ENCODE measurements at regions not wholly inside any gene's neighbourhood (a gene's known extent, or its start where the extent isn't known, plus 50 kb on each side); places are given as distances from the start of the nearest gene placed in this dataset.

DNA sequence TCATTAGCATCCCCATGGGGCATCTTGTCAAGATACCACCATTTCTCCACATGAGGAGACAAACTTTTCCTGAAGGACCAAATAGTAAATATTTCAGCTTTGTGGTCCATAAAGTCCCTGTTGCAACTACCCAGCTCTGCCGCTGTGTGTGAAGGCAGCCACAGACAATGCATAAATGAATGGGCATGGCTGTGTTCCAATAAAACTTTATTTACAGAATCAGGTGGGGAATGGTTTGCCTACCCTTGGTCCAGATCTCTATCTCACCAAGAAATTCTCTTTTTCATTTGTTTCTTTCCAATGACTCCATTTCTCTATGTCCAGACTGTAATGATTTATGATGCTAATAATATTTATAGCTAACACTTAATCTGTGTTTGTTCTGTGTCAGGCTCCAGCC is 409.3 kb upstream of the TBX3 start:
- no peak overlapping the region for H3K27ac ChIP-seq
- 96 to 100% (median 97%) methylated on average over 1 of the region's 1 CpG for WGBS, 3 donors
- H3K4me3 ChIP-seq = no peak overlapping the region
- DNase-seq (no peak), ATAC-seq (no peak)
- TF ChIP-seq, protein P1, sequence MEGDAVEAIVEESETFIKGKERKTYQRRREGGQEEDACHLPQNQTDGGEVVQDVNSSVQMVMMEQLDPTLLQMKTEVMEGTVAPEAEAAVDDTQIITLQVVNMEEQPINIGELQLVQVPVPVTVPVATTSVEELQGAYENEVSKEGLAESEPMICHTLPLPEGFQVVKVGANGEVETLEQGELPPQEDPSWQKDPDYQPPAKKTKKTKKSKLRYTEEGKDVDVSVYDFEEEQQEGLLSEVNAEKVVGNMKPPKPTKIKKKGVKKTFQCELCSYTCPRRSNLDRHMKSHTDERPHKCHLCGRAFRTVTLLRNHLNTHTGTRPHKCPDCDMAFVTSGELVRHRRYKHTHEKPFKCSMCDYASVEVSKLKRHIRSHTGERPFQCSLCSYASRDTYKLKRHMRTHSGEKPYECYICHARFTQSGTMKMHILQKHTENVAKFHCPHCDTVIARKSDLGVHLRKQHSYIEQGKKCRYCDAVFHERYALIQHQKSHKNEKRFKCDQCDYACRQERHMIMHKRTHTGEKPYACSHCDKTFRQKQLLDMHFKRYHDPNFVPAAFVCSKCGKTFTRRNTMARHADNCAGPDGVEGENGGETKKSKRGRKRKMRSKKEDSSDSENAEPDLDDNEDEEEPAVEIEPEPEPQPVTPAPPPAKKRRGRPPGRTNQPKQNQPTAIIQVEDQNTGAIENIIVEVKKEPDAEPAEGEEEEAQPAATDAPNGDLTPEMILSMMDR (IDR thresholded peaks at IDR 0.05) = no peak
- H3K36me3 ChIP-seq (ENCODE audit: insufficient read depth in 1 of 2, low read depth in 1 of 2) = no peaks in the 10 kb centered on the region
- no peaks in the 10 kb centered on the region for H3K4me1 ChIP-seq
- intact Hi-C loops (cut with DNase I) = no loop called here
- no peaks in the 10 kb centered on the region for H3K9me3 ChIP-seq
- H3K27me3 ChIP-seq (ENCODE audit: insufficient read depth in 3 of 3, low read length in 2 of 3) = no peaks in the 10 kb centered on the region

- DNase-seq (no peak), ATAC-seq (no peak)
- TF ChIP-seq, protein P1 (IDR thresholded peaks at IDR 0.05) = no peak
- no peaks in the 10 kb centered on the region for H3K36me3 ChIP-seq (ENCODE audit: insufficient read depth in 1 of 2, low read depth in 1 of 2)
- 60 to 71% (median 61%) methylated on average over 4 of the region's 4 CpGs for WGBS, 3 donors
- intact Hi-C loops (cut with DNase I) = no loop called here
- H3K27ac ChIP-seq = no peak overlapping the region
- no peak overlapping the region for H3K4me3 ChIP-seq
- H3K9me3 ChIP-seq = no peaks in the 10 kb centered on the region
- no peaks in the 10 kb centered on the region for H3K27me3 ChIP-seq (ENCODE audit: insufficient read depth in 3 of 3, low read length in 2 of 3)
- H3K4me1 ChIP-seq = no peaks in the 10 kb centered on the region
These were observed 406.8 kb upstream of the TBX3 start for GRCh38 chr12:115090783-115091182.

- DNase-seq (peak in 1 of 2 donors; percentile 16), ATAC-seq (no peak)
- no peak overlapping the region for H3K4me3 ChIP-seq
- H3K36me3 ChIP-seq (ENCODE audit: insufficient read depth in 1 of 2, low read depth in 1 of 2) = no peaks in the 10 kb centered on the region
- H3K27me3 ChIP-seq (ENCODE audit: insufficient read depth in 3 of 3, low read length in 2 of 3) = no peaks in the 10 kb centered on the region
- 77 to 82% (median 79%) methylated on average over 13 of the region's 13 CpGs for WGBS, 3 donors
- no peaks in the 10 kb centered on the region for H3K4me1 ChIP-seq
- intact Hi-C loops (cut with DNase I) = no loop called here
- TF ChIP-seq, protein P1 (IDR thresholded peaks at IDR 0.05) = no peak
- H3K9me3 ChIP-seq = no peaks in the 10 kb centered on the region
- H3K27ac ChIP-seq = no peak overlapping the region
These were observed 405.2 kb upstream of the TBX3 start for GRCh38 chr12:115088995-115089841.

DNA sequence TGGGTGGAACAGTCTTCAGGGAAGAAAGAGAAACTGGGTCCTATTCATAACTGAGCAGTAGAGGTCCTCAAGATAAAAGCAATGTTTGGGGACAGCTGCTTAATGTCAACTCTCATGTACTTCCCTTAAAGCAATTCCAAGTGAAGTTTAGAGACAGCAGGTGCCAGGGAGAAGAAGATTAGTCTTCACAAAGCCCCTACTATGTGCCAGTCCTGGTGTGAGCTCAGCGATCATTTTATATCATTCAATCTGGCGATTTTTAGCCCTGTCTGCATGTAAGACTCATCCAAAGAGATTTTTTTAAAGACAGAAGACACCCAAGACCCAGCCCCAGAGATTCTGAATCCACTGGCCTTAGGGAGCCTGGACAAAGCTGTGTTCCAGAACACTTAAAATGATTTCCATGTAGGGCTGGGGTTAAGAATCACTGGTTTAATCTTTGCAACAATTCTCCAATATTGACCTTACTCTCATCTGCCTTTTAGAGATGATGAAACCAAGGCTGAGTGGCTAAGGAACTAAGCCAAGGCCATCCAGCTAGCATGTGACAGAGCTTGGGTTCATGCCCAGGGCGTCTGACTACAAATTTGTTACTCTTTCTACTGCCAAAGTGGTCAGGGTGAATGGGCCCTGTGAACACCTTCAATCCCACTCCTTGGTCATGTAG is 404.5 kb upstream of the TBX3 start:
- intact Hi-C loops (cut with DNase I) = no loop called here
- no peaks in the 10 kb centered on the region for H3K9me3 ChIP-seq
- DNase-seq (peak in 1 of 2 donors; percentile 13), ATAC-seq (no peak)
- no peaks in the 10 kb centered on the region for H3K27me3 ChIP-seq (ENCODE audit: insufficient read depth in 3 of 3, low read length in 2 of 3)
- H3K36me3 ChIP-seq (ENCODE audit: insufficient read depth in 1 of 2, low read depth in 1 of 2) = no peaks in the 10 kb centered on the region
- 60 to 69% (median 68%) methylated on average over 3 of the region's 3 CpGs for WGBS, 3 donors
- no peaks in the 10 kb centered on the region for H3K4me1 ChIP-seq
- no peak overlapping the region for H3K4me3 ChIP-seq
- no peak overlapping the region for H3K27ac ChIP-seq
- TF ChIP-seq, protein P1 (IDR thresholded peaks at IDR 0.05) = no peak

Data from psoas muscle (tissue), 7 donors.